LoVo (cell line): ENCODE measurements at regions not wholly inside any gene's neighbourhood (a gene's known extent, or its start where the extent isn't known, plus 50 kb on each side); places are given as distances from the start of the nearest gene placed in this dataset.
A peak's percentile ranks its signal among the peaks of the same experiment; 100 is the strongest.

Experiments
- DNase-seq: peaks from one replicate; pipeline ENCODE4 v3.0.0-alpha.2; 2016; ENCODE audit warnings: low spot score

GRCh38 chr15:38888701-38889221 lies 324.1 kb upstream of the RASGRP1 start:
- no peak for DNase-seq

- no peak for DNase-seq
These were observed 325.6 kb upstream of the RASGRP1 start for GRCh38 chr15:38890194-38890593.

GRCh38 chr15:38893925-38894242 lies 329.3 kb upstream of the RASGRP1 start:
- peak; percentile 6 for DNase-seq

GRCh38 chr15:38894243-38894948 lies 329.8 kb upstream of the RASGRP1 start:
- DNase-seq = peak; percentile 65

GRCh38 chr15:38895326-38896255 lies 331.0 kb upstream of the RASGRP1 start:
- DNase-seq = peak; percentile 39

GRCh38 chr15:38896647-38897046 lies 332.0 kb upstream of the RASGRP1 start:
- DNase-seq = no peak

GRCh38 chr15:38897551-38897950 lies 332.9 kb upstream of the RASGRP1 start:
- no peak for DNase-seq

- no peak for DNase-seq
These were observed 333.6 kb upstream of the RASGRP1 start for GRCh38 chr15:38898236-38898635.

- no peak for DNase-seq
These were observed 334.7 kb upstream of the RASGRP1 start for GRCh38 chr15:38899300-38899699.

GRCh38 chr15:38904298-38904697 lies 339.7 kb upstream of the RASGRP1 start:
- no peak for DNase-seq

- DNase-seq = no peak
These were observed 341.0 kb upstream of the RASGRP1 start for GRCh38 chr15:38905632-38906031.

GRCh38 chr15:38920966-38921365 lies 356.4 kb upstream of the RASGRP1 start:
- DNase-seq = no peak

GRCh38 chr15:38921471-38921870 lies 356.9 kb upstream of the RASGRP1 start:
- DNase-seq = no peak

GRCh38 chr15:38928431-38928830 lies 363.8 kb upstream of the RASGRP1 start:
- no peak for DNase-seq

GRCh38 chr15:38930851-38931572 lies 366.4 kb upstream of the RASGRP1 start:
- DNase-seq = no peak

- DNase-seq = peak; percentile 5
These were observed 376.9 kb upstream of the RASGRP1 start for GRCh38 chr15:38941399-38941953.

GRCh38 chr15:38944536-38944935 lies 379.9 kb upstream of the RASGRP1 start:
- DNase-seq = no peak

GRCh38 chr15:38945551-38946298 lies 381.1 kb upstream of the RASGRP1 start:
- no peak for DNase-seq

GRCh38 chr15:38954090-38954489 lies 389.5 kb upstream of the RASGRP1 start:
- no peak for DNase-seq

GRCh38 chr15:38961456-38961855 lies 396.8 kb upstream of the RASGRP1 start:
- DNase-seq = no peak

- DNase-seq = no peak
These were observed 397.3 kb upstream of the RASGRP1 start for GRCh38 chr15:38961931-38962330.
